HG03097 (cell line): ENCODE measurements at regions not wholly inside any gene's neighbourhood (a gene's known extent, or its start where the extent isn't known, plus 50 kb on each side); places are given as distances from the start of the nearest gene placed in this dataset.
"Not testable (repeated sequence)": the region's sequence is repeated elsewhere in the genome, so short reads cannot be mapped to it uniquely, and the experiment has no call there.

Experiments
- ATAC-seq: cut with Tn5 transposase; IDR thresholded peaks from one replicate; pipeline ENCODE4 v1.9.1; 2021; ENCODE audit not compliant: unreplicated experiment, low FRiP score

DNA sequence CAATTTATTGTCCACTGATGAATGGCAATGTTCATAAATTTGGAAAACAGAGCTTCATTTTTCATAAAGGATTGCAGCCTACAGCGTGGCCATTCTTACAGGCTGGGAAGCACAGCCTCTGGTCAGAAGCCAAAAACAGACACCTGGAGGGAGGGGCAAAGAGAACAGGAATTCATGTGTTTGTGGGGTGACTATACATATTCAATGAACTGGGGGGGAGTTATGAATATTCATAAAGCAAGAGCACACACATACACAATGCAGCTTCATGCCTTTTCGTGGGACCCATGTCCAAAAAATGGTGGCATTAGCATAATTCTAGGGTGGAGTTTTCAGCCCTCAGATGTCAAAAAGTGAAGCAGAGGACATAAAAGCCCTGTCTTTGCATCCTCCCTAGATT, 173.3 kb downstream of the VEGFC start:
- ATAC-seq: no peak

GRCh38 chr4:176622251-176622948, 170.3 kb downstream of the VEGFC start:
- no peak for ATAC-seq

DNA sequence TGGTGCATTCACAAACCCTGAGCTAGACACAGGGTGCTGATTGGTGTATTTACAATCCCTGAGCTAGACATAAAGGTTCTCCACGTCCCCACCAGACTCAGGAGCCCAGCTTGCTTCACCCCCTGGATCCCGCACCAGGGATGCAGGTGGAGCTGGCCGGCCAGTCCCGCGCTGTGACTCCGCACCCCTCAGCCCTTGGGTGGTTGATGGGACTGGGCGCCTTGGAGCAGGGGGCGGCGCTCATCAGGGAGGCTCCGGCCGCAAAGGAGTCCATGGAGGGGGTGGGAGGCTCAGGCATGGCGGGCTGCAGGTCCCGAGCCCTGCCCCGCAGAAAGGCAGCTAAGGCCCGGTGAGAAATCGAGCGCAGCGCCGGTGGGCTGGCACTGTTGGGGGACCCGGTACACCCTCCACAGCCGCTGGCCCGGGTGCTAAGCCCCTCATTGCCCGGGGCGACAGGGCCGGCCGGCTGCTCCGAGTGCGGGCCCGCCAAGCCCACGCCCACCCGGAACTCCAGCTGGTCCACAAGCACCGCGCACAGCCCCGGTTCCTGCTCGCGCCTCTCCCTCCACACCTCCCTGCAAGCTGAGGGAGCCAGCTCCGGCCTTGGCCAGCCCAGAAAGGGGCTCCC, 167.6 kb downstream of the VEGFC start:
- not testable (repeated sequence) for ATAC-seq

- ATAC-seq: no peak
These were observed 164.8 kb downstream of the VEGFC start for GRCh38 chr4:176627916-176628315.

GRCh38 chr4:176631611-176632010, 161.1 kb downstream of the VEGFC start:
- ATAC-seq: no peak
